Left renal pelvis (tissue), 4 donors: ENCODE measurements at regions not wholly inside any gene's neighbourhood (a gene's known extent, or its start where the extent isn't known, plus 50 kb on each side); places are given as distances from the start of the nearest gene placed in this dataset.

Experiments
- DNase-seq, 4 donors: peaks; one replicate each; pipeline ENCODE4 v3.0.0-alpha.2; 2013; ENCODE audit warnings: low read depth in 4 of 4, low spot score in 3 of 4

DNA sequence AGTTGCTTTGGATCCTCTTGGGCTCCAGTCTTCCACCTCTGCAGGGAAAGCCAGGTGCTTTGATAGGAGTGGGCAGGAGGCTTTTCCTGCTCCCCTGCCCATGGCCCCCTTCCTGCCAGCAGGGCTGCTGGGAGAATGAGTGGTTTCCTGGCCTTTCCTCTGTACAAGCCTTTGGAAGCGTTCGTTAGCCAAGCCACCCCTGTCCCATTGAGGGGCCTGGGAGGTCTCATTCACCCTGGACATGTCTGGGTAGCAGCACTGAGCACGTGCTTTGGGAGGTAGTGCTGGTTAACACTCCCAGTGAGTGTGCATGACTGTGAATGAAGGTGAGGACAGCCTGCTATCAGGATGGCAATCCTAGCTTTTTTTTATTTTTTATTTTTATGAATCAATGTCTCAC lies 118.5 kb upstream of the CACNA1E start:
- no peak for DNase-seq

DNA sequence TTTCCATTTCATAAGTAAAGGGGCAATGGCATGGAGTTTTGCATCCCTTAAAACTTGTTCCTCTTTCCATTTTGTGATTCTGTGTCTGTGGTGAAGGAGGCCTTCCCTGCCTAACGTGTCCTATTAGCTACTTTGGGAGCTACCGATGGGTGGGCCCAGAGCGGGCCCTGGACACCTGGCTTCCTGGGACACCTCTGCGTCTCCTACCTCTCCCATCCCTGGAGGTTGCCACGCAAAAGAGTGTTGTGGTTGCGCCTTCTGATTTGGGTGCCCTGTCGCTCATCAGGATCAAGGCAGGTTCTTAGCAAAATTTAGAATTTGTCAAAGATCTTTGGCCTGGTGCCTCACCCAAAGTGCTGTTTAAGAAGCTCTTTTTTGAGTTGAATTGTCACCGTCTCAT lies 116.4 kb upstream of the CACNA1E start:
- DNase-seq, result no peak

DNA sequence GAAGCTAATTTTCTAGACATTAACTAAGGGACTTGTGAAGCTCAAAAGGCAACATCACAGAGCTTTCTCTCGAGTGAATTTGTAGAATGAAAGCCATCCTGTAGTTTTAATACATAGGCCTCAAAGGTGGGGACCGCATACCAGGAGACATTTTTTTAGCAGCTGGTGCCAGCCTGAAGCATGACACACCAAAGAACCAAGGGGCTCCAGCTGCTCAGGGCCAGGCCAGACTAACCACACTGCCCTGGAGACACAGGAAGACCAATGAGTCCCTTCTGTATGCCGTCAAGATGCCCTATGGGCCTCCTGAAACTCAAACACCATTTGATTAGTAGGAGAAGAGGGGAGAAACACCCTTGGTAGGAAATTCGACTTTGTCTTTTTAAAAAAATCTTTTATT lies 113.9 kb upstream of the CACNA1E start:
- DNase-seq, result no peak

DNA sequence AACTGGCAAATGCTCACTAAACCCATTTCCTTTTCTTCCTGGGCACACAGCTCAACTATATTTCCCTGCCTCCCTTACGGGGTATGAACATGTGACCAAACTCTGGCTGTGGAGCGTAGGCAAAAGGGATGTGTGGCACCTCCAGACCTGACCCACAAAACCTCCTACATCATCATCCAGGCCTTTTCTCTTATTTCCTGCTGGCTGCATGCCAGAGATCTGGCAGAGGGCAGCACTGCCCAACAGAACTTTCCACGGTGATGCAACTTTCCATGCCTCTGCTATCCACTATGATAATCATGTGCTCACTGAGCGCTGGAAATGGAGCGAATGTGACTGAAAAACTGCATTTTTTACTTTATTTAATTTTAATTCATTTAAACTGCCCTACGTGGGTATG lies 99.6 kb upstream of the CACNA1E start:
- DNase-seq, result no peak

DNA sequence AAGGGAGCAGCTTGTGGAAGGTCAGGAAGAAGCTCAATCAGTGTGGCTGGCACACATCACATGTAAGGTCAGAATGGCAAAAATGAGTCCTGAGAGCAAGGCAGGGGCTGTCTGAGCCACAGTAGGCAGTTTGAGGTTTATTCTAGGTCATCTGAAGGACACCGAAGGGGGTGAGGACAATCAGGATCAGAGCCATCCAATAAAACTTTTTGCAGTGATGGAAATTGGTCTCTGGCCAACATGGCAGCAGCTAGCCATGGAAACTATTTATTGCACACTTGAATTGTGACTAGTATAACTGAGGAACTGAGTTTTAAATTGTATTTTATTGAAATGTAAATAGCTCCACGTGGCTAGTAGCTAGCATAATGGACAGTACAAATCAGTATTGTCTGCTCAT lies 97.0 kb upstream of the CACNA1E start:
- no peak for DNase-seq

DNA sequence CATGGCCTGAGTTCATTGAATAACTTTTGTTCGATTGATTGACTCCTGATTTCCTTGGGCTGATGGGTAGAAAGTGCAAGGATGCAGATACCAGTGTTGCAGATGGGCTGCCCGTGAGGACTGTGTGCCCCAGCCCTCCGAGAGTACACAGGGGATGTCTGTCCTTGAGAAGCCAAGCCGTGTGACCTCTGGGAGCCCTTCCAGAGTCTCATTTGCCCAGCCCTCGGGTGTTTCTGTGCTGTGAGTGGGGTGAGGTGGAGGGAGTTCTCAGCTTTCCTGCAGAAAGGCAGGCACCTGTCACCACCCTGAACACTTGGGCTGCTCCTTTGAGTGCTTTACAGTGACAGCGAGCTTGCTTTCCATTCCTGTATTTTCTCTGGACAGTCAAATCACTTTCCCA lies 96.4 kb upstream of the CACNA1E start:
- DNase-seq, result no peak

DNA sequence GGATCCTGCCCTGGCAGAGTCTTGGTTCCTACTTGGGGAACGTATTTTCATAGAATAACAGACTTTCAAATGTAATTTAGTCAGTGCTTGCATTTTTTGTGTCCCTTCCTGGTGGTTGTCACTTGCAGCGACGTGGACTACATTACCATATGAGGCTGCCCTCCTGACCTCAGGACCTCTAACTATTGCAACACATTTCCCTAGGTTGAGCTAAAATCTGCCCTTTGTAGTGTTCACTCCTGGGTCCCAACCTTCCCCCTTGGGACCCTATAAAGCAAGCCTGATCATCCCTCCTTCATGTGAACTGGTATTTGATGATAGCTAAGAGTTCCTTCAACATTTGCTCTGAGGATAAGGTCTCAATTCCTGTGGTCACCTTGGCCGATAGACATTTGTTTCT lies 95.6 kb upstream of the CACNA1E start:
- no peak for DNase-seq

DNA sequence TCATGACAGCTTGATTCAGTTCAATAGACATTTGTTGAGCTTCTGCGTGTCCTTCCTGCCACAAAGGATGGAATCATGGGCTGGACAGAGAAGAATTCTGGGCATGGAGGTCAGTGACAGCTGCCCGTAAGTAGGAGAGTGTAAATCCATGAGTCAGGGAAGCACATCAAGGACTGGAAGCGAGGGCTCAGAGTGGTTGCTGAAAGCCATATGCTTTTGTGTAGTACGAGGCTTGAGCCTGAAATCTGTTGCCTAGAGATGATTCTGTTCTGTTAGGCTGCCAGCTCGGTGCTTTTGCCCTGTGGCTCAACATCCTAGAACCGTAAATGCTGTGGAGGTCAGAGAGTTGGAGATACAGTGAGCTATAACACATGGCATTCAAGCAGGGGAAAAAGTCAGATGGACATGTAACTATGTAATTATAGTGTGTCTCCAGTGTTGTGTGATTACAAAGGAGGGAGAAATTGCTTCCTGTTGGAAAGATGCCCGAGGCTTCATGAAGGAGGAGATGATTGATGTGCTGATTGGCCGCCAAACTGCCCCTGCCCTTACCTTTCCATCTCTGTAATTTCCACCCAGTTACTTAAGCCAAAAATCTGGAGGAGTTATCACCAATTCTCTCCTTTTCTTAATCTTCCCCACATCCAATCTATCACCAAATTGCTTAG lies 92.8 kb upstream of the CACNA1E start:
- DNase-seq, result no peak

DNA sequence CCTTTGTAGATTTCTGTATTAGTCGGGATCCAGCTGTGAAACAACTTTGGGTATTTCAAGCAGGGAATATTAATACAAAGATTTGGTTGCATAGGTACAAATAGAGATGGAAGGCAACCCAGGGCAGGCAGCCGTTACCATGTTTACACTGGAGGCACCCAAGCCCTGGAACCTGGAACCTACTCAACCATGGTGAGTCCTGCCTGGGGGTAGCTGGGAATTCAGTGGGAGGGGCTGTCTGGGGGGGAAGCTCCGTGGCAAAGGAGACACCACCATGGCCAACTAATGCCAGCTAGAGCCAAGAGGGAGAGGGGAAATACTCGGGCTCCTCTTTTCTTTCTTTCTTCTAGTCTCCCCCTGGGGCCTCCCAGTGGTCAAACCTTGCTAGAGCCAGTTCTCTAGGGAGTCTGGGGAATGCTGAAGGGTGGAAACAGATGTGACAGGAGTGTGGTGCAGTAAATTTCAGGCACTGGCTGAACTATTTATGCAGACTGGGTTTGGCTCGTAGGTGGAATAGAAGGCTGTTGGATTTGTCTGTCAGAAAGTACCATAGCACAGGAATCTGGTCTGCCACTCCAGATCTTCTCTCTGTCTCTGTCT lies 91.9 kb upstream of the CACNA1E start:
- DNase-seq, result no peak

DNA sequence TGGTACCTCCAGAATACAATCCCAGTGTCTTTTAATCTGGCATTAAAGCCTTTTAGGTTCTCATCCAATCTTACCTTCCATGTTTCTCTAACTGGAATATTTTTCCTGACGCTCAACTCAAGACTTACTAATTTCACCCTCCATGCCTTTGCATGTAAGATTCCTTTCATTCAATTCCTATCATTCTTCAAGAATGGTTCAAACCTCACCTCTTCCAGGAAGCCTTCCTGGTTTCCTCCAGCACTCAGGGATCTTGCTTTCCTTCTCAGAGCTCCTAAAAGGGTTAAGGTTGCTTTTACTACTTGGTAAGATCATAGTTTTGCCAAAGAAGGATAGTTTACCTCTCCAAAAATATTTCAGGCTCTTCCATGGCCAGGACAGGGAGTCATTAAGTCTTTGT lies 91.2 kb upstream of the CACNA1E start:
- no peak for DNase-seq

DNA sequence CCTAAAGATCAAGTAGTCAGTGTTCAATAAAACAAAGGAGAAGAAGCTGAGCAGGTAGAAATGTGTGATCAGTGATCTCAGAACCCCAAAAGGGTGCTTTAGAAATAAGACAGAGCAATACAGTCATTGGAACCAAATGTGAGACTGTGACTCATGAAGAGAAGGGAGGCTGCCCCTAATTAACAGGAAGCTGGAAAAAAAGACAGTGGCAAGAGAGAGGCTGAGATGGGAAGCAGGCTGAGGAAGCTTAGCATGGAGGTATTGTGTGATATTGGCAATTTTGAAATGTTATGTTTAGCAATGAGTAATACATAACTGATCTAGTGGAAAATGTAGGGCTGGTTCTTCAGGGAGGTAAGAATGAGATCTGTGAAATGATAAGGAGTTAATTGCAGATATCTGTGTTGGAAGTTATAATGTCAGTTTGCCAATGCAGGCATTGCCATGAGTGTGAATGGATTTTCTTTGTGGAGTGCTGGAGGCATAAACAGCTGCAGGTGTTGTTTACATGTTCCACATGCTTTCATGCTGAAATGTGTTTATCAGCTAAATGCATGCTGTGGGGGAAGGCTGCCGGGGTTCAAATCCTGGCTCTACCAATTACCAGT lies 90.6 kb upstream of the CACNA1E start:
- DNase-seq, result no peak

DNA sequence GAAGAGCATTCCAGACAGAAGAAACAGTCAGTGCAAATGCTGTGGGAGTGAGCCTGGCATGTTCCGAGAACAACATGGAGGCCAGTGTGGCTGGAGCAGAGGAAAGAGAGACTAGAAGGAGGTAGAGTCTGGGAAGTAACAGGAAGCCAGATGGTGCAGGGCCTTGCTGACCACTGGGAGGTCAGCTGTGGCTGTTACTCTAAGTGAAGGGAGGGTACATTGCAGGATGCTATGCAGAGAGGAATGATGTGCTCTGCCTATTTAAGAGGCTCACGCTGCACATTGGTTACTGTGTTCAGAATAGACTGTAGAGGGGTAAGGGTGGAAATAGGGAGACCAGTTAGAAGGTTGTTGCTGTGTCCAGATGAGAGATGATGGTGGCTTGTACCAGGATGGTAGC lies 88.6 kb upstream of the CACNA1E start:
- no peak for DNase-seq

DNA sequence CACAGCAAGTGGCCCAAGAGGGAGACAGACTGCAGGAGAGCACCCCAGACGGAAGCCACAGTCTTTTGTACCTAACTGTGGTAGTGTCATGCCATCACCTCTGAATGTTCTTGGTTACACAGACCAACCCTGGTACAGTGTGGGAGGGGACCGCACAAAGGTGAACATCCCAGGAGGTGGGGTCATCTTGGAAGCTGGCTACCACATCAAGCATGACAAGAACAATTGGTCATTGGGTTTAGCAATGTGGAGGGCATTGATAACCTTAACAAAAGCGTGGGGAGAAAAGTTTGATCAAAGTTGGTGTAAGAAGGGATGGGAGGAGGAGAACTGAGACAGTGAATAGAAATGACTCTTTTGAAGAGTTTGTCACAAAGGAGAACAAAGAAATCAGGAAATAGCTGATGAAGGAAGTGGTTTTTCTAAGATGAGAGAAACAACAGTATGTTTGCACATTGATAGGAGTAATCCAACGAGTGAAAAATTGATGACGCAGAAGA lies 87.1 kb upstream of the CACNA1E start:
- DNase-seq, result no peak

DNA sequence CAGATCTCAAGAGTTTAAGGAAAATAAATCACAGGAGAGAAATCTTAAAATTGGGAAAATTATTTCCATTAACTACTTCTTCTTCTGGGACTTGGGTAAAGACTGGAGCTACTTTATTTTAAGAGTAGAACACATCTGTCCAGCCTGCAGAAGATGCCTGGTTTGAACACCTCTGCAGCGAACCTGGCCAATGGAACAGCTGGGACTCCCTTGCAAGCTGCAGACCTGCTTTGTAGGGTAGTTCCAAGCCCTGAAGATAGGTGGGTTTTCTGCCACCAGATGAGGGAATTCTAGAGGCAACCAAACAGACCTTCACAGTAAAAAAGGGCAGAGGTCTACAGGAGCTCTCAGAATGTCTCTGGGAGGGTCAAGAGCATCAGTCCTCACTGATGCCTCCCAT lies 86.5 kb upstream of the CACNA1E start:
- no peak for DNase-seq

DNA sequence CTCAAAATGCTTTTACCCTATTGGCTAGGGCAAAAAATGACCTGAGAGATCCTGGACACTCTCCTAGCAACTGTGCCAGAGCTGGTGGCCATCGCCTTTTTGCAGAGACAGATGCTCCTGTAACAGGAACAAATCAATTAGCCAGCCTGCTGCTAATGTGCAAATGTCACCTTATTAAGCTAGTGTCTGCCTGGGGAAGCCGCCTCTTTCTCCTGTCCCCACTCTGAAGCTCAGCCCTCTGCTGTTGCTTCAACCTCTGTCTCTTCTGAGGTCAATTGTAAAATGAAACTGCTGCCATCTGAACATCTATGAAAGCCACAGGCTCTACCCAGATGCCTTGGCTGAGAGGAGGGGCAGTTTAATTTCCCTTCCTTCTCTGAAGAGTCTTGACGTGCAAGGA lies 85.5 kb upstream of the CACNA1E start:
- no peak for DNase-seq

DNA sequence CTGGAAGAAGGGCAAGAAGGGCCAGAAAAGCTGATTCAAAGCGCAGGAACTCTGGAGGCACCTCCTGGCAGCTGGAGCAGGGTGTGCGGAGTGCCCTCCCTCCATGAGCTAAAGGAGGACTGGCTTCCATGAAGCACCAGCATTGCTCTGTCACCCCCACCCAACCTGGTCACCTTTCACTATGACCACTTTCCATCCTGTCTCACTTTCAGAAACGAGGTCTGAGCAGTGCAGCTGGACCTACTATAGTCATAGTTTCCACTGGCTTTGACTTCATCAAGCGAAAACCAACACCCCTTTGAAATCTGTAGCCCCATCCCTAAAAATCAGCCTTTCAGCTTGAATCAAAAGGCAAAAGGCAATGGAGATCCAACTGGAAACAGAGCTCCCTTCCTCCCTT lies 84.8 kb upstream of the CACNA1E start:
- no peak for DNase-seq

DNA sequence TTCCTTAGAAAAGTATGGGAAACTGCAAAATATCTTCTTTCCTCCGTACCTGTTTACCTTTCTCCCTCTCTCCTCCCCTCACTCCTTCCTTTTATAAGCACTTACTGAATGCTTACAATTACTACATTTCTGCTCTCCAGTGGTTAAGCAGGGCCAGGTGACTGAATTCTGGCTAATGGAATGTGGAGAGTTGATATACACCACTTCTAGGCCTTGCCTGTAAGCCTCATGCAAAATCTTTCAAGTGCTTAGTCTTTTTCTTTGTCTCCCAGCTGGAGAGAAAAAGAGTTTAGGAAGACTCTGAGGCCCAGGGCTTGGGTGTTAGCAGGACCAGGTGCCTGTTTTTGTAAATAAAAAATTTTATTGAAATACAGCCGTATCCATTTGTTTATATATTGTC lies 77.7 kb upstream of the CACNA1E start:
- no peak for DNase-seq

DNA sequence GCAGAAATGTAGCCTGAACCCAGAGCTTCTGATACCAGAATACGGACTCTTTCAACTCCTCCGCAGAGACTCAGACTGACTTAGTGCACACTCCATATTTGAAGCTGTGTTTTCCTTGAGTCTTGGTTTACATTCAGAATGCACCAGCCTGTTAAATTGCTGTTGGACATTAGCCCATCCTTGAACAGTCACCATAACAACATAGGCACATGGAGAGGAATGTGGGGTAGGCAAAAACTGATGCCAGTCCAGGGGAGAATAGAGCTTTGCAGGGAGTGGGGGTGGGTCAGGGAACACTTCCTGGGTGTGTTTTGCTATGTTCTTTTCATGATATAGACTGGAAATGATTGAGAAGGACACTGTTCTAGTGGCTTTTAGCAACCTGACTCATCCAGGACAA lies 76.3 kb upstream of the CACNA1E start:
- no peak for DNase-seq

DNA sequence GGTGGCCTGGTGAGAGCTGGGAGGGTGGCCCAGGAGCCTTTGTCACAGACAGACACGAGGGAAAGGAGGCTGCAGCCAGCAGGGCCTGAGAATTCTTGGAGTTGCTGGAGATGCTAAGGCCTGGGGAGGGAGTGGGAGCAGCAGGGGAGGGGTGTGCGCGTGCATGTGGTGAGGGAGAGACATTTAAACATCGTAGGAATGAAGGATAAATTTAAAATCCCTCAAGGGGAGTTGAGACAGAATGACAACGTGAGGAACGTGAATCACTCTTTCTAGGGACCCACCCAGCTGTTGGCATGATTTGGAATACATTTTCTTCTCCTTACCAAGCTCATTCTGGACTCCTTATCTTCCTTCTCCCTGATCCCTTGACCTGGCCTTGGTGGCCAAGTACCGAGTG lies 73.3 kb upstream of the CACNA1E start:
- no peak for DNase-seq

DNA sequence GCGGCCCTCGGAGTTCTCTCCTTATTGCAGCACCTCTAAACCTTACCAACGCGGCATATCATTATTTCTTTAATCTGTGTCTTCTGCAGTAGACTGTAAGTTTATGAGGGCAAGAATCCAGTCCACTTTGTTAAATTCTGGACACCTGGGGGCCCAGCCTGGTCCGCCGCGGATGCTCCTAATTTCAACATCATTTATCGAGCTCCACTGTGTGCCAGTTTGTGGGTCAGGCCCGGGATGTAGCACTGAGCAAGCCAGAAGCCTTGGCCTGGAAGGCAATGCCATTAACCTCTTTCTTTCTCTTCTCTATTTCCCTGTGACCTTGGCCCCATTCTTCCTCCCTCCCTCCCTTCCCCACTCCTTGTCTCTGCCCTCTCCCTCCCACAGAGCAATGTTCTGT lies 70.6 kb upstream of the CACNA1E start:
- no peak for DNase-seq

DNA sequence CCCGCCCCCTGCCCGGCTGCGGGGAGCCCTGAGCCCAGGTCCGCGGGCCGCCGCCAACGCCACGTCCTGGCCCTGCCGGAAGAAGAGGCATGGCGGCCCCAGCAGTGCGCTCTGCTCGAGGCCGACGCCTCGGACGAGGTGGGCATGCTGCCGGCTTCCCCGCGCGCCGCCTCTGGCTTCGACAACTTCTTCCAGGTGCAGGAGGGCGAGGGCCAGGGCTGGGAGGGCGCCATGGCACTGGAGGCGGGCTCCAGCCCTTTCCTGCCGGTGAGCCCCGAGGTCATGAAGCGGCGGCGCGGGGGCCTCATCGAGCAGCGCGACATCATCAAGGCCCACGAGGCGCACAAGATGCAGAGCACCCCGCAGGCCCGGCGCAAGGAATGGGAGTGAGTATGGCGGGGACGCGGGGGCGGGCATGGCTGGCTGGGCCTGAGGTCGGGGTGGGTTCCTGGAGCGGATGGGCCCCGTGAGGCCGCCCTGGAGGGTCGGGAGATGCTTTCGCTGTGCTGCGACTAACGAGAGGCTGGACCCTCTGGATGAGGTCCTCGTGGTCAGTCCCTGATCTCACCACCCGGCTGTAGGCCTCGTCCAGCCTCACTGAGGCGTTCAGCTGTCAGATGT lies 70.0 kb upstream of the CACNA1E start:
- DNase-seq, result no peak

DNA sequence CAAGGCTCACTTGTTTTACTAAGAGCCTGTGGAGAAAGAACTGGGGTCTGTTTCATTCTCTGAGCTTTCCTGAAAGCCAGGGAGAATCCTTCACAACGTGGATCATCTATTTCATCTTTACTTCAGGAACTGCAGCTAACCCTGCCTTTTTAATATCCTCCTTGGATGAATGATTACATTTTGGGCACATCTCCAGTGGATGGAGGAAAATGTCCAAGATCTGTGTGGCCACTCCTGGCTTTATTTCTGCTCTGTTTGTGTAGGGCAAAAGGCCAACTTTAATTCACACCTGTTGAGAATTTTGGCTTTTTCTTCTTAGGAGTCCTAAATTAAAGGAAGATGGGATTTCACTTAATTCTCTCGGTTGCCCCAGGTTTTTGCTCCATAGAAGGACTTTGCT lies 69.5 kb upstream of the CACNA1E start:
- DNase-seq, result no peak
